NCI-H1092 (cell line): ENCODE measurements at regions not wholly inside any gene's neighbourhood (a gene's known extent, or its start where the extent isn't known, plus 50 kb on each side); places are given as distances from the start of the nearest gene placed in this dataset.
"Not testable (repeated sequence)": the region's sequence is repeated elsewhere in the genome, so short reads cannot be mapped to it uniquely, and the experiment has no call there.

ENCODE experiments used
- DNase-seq: peaks from one replicate; lab custom pipeline; 2025; lab: John Stamatoyannopoulos, UW

- not testable (repeated sequence) for DNase-seq
Observed at GRCh38 chr9:25731895-25732794, 53.9 kb upstream of the TUSC1 start.
